Fibroblast of skin of right biceps (primary cell): ENCODE measurements at regions not wholly inside any gene's neighbourhood (a gene's known extent, or its start where the extent isn't known, plus 50 kb on each side); places are given as distances from the start of the nearest gene placed in this dataset.

Experiments
- DNase-seq: peaks from one replicate; pipeline ENCODE4 v3.0.0-alpha.2; 2013

GRCh38 chr20:63099456-63100173 is 92.9 kb upstream of the BHLHE23 start:
- DNase-seq: no peak

DNA sequence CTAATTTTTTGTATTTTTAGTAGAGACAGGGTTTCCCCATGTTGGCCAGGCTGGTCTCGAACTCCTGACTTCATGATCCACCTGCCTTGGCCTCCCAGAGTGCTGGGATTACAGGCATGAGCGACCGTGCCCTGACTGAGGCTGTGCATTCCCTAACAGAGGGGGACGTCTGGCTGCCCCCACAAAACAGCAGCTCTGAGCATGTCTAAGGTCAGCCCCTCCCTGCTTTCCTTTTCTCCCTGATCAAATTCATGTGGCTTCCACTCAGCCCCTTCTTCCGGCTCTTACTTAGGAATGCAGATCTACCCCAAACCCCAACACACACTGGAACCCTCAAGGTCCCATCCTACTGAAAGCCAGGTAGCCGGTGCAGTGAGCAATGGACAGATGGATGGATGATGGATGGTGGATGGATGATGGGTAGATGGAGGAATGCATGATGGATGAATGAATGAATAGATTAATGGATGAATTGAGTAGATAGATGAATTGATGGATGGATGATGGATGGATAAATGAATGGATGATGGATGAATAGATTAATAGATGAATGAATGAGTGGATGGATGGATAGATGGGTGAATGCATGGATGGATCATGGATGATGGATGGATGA is 91.5 kb upstream of the BHLHE23 start:
- no peak for DNase-seq

DNA sequence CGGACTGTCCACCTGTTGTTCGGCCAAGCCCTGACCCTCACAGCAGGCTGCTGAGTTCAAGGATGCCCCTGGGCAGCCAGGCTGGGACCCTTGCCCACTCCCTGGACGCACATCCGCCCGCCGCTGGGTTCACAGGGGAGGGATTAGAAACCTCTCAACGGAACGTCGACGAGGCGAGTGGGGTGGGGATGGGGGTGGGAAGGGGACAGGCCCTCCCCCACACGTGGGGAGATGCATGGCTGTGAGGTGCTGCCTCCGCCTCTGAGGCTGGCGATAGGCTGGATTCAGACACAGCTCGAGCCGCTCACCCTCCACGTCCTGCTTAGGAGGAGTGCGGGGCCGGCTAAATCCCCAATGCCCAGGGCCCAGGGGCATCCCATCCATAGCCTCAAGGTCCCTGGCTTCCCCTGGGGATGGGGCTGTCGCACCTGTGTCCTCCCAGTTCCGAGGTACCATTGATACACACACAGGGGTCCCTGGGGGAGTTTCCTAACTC is 90.6 kb upstream of the BHLHE23 start:
- no peak for DNase-seq

GRCh38 chr20:63096681-63097335 is 90.0 kb upstream of the BHLHE23 start:
- DNase-seq: no peak

- DNase-seq: no peak
These were observed 89.2 kb upstream of the BHLHE23 start for GRCh38 chr20:63095718-63096654.

DNA sequence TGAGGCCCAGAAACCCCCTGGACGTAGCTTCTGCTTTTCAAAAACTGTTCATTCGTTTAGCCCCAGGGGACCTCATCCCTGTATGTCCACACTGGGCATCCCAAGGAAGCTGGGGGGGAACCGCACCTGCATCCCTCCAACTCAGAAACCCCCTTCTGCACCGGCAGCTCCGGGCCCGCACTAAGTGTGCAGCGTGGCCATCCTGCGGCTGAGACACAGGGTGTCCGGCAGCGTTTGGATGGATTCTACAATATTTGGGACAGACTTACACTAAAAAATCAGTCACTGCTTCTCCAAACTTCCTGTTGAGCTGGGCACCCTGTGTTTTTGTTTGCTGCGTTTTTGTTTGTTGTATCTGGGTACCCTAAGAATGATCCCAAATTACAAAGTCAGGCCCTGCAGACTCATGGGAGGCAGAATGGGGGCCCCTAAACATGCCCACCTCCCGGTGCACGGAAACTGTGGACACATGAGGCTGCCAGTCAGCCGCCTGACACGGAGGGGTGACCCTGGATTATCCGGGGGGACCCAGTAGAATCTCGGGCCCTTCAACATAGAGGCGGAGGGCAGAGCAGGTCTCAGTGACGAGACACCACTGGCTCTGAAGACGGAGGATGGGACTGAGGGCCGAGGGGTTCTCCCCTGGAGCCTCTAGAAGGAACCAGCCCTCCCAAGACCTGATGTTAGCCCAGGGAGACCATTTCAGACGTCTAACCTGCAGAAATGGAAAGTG is 88.2 kb upstream of the BHLHE23 start:
- DNase-seq: no peak

DNA sequence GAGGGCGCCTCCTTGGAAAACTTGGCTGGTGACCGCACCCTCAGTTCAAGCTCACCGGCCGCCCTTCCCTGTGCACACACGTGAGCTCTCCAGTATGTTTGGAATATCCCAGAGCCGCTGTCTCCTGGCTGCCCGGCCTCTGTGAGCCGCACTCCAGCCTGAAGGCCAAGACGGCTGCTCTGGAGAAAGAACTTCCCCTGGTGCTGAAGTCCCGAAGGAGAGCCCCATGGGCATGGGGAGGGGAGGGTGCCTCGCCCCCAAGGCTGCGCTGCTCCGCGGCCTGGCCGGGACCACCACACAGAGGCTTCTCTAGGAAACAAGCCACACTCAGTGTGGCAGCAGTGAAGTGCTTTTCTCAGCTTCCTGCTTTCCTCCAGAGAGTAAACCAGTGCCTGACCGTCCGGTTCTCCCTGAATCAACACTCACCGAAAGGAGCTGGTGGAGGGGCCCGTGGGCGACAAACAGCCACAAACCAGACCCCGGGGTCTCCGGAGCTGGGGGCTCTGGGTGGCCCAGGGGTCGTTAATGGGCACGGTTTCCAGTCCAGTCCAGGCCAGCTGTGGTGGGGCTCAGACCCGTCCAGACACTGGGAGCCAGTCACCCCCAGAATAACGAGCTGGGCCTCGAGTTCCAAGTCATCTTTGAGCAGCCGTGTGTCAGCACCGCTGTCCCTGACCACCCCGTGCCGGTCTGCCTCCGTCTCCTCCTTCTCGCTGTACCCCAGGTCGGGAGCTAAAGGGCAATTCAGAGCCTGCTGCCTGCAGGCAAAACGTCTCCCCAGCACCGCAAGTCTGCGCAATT is 87.4 kb upstream of the BHLHE23 start:
- DNase-seq: no peak

DNA sequence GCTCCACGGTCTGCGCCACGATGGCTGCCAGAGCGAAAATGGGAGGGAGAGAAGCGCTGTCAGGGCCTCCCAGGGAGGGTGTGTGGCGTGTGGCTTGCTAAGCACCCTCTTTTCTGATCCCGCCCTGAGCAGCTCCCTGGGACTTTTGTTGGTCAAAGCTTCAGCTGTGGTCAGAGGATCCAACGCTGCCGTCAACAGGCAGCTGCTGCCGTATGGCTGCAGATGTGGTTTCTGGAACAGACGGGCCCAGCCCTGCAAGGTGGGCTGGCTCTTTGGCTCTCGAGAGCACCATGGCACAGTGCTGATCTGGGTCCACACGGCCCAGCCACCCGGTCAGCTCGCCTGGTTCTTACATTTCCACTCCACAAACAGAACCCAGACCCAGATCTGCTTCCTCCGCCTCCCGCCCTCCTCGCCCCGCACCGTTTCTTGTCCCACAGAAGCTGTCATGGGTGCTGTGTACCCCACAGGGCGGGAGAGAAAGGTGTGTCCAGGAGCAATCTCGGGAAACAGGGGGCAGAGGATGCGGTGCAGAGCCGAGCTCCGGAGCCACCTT is 86.0 kb upstream of the BHLHE23 start:
- no peak for DNase-seq

DNA sequence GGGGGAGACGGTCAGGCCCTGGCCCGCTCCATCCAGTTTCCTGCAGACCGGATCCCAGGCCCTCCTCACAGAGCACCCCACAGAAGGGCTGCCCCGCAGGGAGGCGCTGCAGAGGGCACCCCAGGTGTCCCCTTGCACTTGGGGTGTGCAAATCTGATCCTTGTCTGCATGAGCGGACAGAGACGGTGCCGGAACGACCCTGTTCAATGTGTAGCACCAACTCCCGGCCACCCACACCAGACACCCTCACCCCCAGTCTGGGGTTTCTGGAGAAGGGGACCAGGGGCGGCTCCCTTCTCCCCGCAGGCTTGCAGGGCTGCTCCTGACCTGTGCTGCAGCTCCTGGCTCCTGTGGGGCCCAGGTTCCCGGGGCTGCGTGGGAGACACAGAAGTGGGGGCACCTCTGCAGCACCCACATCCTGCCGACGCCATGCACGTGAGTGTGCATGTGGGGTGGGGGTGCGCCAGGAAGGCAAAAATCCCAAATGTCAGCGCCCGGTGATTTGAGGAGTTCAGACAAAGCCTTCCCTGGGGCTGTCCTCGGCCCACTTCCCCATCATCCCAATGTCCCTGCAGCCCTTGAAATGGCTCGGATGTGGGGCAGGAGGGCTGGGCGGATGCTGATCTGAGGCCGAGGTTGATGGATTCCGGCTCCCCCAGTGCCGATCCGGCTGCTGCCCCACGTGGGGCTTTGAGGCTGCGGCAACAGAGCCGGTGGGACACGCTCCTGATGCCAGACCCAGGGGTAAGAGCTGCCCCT is 85.3 kb upstream of the BHLHE23 start:
- DNase-seq: no peak

DNA sequence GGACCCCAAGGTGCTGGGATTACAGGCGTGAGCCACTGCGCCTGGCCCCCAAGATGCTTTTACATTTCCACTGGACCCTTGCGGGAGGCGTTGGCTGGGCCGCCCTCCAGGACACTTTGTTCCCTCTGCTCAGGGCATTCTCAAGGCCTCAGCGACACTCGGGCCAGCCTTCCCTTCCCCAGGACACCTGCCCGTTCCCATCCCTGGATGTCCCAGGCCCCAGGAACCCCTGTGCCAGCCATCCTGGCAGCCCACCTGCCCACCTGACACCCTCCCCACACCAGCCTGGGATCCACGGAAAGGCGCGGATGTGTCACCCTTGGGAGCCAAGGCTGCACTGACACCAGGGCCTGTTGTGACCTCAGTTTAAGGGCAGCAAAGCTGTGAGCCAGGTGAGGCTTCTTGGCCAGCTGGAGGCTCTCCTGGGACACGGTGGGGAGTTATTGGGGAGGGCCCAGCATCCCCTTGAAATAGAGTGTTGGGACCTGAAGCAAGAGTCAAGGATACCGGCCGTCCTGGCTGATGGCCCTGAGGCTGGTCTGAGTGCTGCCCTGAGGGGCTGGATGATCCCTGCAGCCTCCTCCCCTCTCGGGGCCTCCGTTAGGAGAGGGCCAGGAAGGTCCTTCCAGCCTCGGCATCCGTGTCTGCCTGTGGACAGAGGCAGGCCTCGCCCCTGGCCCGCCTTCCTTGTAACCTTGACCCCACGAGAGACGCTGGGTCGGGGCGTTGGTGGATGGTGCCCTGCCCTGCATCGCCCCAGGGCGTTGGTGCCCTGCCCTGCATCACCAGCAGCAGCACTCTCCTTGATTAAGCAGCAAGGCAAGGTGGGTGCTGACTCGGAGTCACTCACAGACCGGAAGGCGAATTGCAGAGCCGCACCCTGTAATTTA is 84.2 kb upstream of the BHLHE23 start:
- no peak for DNase-seq

DNA sequence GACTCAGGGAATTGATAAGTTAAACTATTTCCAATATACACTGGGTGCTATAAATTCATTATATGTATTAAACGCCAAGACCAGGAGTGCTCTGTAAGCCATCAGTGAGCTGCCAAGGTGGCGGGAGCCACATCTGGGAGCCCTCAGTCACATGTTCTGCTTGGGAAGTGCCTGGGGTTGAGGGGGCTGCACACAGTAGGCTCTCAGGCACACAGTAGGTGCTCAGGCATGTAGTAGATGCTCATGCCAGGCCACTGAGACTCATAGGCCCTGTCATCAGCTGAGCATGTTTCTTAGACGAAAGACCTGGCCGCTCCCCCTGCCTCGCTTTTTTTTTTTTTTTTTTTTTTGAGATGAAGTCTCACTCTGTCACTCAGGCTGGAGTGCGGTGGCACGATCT is 83.3 kb upstream of the BHLHE23 start:
- DNase-seq: no peak

DNA sequence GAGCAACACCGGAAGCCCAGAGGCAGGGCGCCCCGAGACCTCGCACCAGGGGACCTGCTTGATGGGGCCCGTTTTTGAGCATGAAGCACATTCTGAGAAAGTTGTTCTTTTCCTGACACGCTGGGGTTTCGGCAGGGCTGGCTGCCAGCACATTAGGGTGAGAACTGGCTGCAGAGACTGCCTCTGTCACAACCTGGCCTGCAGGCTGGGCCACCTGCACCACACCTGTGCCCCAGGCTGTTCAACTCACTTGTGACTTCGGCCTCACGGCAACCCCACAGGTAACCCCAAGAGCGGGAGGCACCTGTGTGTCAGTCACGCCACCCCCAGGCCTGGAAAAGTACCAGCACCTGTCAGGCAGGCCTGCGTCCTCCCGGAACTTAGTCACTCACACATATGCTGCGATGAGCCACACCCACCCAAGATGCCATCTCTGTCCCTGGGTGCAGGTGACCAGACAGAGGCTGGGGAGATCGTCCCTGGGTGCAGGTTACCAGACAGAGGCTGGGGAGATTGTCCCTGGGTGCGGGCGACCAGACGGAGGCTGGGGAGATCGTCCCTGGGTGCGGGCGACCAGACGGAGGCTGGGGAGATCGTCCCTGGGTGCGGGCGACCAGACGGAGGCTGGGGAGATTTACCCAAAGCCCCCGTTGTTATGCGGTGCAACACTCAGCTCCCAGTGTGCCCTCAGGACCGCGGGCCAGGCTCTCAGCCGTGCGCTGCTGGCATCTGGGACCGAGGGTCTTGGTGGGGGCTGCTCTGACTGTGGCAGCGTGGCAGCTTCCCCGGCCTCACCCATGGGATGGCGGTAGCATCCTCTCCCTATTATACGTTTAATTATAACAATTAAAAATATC is 82.5 kb upstream of the BHLHE23 start:
- no peak for DNase-seq

DNA sequence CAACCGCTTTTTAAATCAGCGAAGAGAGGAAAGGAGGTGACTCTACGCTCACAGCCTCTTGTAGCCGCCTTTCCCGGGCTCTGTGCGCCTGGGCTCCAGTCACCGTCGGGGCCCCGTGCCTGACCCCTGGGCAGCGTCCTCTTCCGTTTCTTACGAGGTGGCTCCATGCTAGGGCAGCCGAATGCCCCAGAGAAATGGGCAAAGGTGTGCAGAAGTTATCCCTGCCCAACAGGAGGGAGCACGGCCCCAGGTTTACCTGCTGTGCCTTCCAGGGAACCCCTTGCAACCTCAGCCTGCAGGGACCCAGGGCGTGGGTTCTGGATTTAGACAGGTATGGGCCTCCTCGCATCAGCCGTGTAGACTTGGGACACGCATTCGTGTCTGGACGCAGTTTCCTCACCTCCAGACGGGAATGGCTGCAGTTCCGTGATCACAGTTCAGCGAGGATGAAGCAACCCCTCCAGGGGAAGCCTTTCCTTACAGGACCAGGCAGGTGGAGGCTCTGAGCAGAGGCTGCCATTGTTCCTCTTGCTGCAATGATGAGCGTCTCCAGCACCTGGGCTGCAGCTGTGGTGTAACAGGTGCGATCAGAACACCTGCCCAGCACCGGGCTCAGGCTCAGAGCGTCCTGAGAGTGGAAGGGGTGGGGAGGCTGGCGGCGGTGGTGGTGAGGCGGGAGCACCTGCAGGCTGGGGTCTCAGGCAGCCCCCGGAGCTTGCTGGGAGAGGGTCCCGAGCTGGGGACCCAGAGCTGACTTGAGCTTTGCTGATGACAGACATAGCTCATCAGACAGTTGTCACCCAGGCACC is 81.3 kb upstream of the BHLHE23 start:
- DNase-seq: no peak

DNA sequence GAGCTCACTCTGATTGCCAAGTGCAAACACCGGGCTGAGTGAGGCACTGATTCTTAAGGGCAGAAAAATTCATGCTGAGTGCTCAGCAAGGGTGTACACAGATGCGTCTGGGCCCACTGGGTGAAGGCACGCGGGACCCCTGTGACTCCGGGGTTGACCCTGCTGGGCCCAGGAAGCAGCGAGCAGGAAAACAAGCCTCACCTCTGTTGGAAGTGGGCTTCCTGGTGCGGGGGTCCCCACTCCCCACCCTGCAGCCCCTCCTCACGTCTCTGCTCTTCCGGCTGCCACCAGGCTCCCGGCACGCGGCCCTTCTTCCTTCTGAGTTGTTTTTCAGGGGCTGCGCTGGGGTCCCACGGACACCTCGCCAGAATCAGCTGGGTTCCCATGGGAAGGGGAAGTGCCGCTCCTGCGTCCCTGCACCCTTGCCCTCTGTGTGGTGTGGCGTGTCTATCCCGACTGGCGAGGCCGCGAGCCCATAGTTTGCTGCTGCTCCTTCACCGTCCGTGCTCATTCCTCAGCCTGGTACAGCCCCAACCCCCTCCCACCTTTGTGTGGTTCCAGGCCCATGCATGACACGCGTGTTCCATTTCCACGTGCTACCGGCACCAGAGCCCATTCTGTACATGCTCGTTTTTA is 80.6 kb upstream of the BHLHE23 start:
- no peak for DNase-seq

GRCh38 chr20:63086421-63087235 is 79.9 kb upstream of the BHLHE23 start:
- DNase-seq: no peak
